ENCODE measurements at regions not wholly inside any gene's neighbourhood (a gene's known extent, or its start where the extent isn't known, plus 50 kb on each side); places are given as distances from the start of the nearest gene placed in this dataset.

DNA sequence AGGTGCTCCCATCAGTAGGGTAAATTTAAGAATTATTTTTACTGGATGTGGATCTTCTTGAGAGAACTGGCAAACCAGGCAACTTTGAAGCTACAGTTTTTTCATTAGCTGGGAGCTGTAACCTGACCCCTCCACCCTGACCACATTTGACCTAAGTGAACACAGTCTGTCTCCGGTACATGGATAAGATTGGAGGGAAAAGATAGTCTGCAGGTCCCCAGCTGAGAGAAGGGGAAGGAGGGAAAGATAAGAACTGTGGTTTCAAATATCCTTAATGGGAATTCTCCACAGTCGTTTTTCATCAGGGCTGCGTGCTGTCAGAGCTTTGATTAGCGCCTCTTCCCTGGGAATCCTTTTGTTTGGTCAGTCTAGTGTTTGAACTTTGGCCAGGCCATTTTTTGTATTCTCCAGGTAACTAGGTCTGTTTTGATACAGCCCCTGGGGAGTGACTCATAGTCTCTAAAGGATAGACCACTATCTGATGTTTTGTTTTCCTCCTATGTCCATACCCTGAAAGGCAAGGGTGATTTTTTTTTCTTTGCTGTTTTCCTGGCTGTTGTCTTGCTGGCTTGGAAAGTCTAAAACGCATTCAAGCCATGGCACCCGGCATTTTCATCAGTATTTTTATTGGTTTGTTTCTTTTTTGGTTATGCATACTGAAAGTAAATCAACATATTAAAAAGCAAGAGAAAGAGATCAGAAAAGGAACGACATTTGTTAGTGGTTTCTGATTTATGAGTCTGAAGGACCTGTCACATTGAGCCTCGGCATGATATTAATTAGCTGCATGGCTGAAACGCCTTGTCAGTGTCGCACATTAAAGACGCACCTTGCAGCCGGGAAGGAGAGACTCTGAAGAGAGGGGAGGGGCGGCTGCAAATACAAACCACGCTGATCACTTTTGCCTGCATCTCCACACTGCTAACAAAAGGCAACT is 183.4 kb upstream of the FN1 start:
- H3K4me3 ChIP-seq = no peak overlapping the region; the same call in 1 of the 2 replicates
- H2AFZ ChIP-seq (ENCODE audit: low read depth, low read length) = peak overlapping the region; percentile 87
- peak; percentile 86 for ATAC-seq
- peaks cover 3% of the 10 kb centered on the region for H3K9me3 ChIP-seq (replicated peaks; ENCODE audit: control insufficient read depth, insufficient read depth, low read depth, low read length)
- H3K9ac ChIP-seq (ENCODE audit: insufficient read depth in 1 of 2, low read depth in 2 of 2, low read length in 2 of 2) = peak overlapping the region in 1 of 2 experiments; percentile 56; a peak in 2 of 4 replicates
- no peaks in the 10 kb centered on the region for H3K79me2 ChIP-seq (ENCODE audit: control insufficient read depth, insufficient read depth, low read length)
- peaks cover 3 to 21% of the 10 kb centered on the region in 2 experiments; a peak in 4 of 5 replicates for H3K4me1 ChIP-seq (replicated peaks in 1 of 2; ENCODE audit: control insufficient read depth in 2 of 2, insufficient read depth in 2 of 2, low read length in 2 of 2)
- no peaks in the 10 kb centered on the region for H3K9me1 ChIP-seq (ENCODE audit: control insufficient read depth, insufficient read depth, low read length)
- under 1% methylated on average over 14 of the region's 14 CpGs for WGBS (ENCODE audit: insufficient coverage, low coverage, missing lambda C conversion rate)
- in situ Hi-C loops (cut with MboI) (no loop called here), intact Hi-C loops (cut with micrococcal nuclease) (loop anchor here (10.0 kb wide), 1 partner anchor 114 kb away; no protein-coding TSS in a partner anchor)
- H3K27me3 ChIP-seq (ENCODE audit: control insufficient read depth in 2 of 2, insufficient read depth in 2 of 2, low read length in 2 of 2) = no peaks in the 10 kb centered on the region
- ChIA-PET CTCF (ENCODE audit: low intra/inter-chr PET ratio) (interaction anchor here (0.6 kb wide), 1 partner anchor 187 kb away, joined by 8 read pairs; no protein-coding TSS in a partner anchor), POLR2A (interaction anchor here (0.6 to 1.1 kb wide), 2 partner anchors 10 to 368 kb away, joined by 3 to 5 read pairs; no protein-coding TSS in a partner anchor)
- H3K27ac ChIP-seq (ENCODE audit: extremely low read depth, low read depth, low read length) = peak overlapping the region; percentile 81
- peak overlapping the region; percentile 67 for H3K4me2 ChIP-seq (ENCODE audit: insufficient read depth, low read length)
- peak; percentile 94 for FAIRE-seq
- H4K20me1 ChIP-seq (replicated peaks; ENCODE audit: control insufficient read depth, insufficient read depth, low read length) = no peaks in the 10 kb centered on the region
- H3K36me3 ChIP-seq (ENCODE audit: control insufficient read depth, insufficient read depth, low read length) = no peaks in the 10 kb centered on the region
- BruUV-seq (replicated peaks) = no TSS peak
- DNase-seq (ENCODE audit: extremely low read depth in 1 of 4, low spot score in 3 of 4) = peak; percentile 70 to 85 (median 74)
- peak; percentile 89 for TF ChIP-seq GATAD2A (IDR thresholded peaks at IDR 0.05)
- TF ChIP-seq CREB1 (IDR thresholded peaks at IDR 0.05) = peak; percentile 86
- peak; percentile 82 for TF ChIP-seq CREB1 (CRISPR knock-in tag; IDR thresholded peaks at IDR 0.05)
- TF ChIP-seq ZNF12 (CRISPR knock-in tag; IDR thresholded peaks at IDR 0.05) = no peak
- peak; percentile 87 for TF ChIP-seq TAL1 (IDR thresholded peaks at IDR 0.05)
- no peak for TF ChIP-seq BRCA1 (IDR thresholded peaks at IDR 0.05)
- TF ChIP-seq BRCA1 (CRISPR knock-in tag; IDR thresholded peaks at IDR 0.05) = no peak
- peak; percentile 81 for TF ChIP-seq TCF3 (CRISPR knock-in tag; IDR thresholded peaks at IDR 0.05)
- TF ChIP-seq, protein P1, sequence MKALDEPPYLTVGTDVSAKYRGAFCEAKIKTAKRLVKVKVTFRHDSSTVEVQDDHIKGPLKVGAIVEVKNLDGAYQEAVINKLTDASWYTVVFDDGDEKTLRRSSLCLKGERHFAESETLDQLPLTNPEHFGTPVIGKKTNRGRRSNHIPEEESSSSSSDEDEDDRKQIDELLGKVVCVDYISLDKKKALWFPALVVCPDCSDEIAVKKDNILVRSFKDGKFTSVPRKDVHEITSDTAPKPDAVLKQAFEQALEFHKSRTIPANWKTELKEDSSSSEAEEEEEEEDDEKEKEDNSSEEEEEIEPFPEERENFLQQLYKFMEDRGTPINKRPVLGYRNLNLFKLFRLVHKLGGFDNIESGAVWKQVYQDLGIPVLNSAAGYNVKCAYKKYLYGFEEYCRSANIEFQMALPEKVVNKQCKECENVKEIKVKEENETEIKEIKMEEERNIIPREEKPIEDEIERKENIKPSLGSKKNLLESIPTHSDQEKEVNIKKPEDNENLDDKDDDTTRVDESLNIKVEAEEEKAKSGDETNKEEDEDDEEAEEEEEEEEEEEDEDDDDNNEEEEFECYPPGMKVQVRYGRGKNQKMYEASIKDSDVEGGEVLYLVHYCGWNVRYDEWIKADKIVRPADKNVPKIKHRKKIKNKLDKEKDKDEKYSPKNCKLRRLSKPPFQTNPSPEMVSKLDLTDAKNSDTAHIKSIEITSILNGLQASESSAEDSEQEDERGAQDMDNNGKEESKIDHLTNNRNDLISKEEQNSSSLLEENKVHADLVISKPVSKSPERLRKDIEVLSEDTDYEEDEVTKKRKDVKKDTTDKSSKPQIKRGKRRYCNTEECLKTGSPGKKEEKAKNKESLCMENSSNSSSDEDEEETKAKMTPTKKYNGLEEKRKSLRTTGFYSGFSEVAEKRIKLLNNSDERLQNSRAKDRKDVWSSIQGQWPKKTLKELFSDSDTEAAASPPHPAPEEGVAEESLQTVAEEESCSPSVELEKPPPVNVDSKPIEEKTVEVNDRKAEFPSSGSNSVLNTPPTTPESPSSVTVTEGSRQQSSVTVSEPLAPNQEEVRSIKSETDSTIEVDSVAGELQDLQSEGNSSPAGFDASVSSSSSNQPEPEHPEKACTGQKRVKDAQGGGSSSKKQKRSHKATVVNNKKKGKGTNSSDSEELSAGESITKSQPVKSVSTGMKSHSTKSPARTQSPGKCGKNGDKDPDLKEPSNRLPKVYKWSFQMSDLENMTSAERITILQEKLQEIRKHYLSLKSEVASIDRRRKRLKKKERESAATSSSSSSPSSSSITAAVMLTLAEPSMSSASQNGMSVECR (CRISPR knock-in tag; IDR thresholded peaks at IDR 0.05) = no peak
- TF ChIP-seq HDAC1 (IDR thresholded peaks at IDR 0.05) = peak in 1 of 2 experiments; percentile 94; a peak in 2 of 4 replicates
- no peak for TF ChIP-seq SP2 (IDR thresholded peaks at IDR 0.05; ENCODE audit: extremely low read depth, low read depth, low read length, poor library complexity, severe bottlenecking)
- TF ChIP-seq, protein P2, sequence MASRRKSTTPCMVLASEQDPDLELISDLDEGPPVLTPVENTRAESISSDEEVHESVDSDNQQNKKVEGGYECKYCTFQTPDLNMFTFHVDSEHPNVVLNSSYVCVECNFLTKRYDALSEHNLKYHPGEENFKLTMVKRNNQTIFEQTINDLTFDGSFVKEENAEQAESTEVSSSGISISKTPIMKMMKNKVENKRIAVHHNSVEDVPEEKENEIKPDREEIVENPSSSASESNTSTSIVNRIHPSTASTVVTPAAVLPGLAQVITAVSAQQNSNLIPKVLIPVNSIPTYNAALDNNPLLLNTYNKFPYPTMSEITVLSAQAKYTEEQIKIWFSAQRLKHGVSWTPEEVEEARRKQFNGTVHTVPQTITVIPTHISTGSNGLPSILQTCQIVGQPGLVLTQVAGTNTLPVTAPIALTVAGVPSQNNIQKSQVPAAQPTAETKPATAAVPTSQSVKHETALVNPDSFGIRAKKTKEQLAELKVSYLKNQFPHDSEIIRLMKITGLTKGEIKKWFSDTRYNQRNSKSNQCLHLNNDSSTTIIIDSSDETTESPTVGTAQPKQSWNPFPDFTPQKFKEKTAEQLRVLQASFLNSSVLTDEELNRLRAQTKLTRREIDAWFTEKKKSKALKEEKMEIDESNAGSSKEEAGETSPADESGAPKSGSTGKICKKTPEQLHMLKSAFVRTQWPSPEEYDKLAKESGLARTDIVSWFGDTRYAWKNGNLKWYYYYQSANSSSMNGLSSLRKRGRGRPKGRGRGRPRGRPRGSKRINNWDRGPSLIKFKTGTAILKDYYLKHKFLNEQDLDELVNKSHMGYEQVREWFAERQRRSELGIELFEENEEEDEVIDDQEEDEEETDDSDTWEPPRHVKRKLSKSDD (conservative IDR thresholded peaks at IDR 0.05; ENCODE audit: low read length) = 0 out of 2 replicates have a peak, but pooled peaks have one; percentile 18
- no peak for TF ChIP-seq IRF2 (CRISPR knock-in tag; IDR thresholded peaks at IDR 0.05)
- TF ChIP-seq, protein P3, sequence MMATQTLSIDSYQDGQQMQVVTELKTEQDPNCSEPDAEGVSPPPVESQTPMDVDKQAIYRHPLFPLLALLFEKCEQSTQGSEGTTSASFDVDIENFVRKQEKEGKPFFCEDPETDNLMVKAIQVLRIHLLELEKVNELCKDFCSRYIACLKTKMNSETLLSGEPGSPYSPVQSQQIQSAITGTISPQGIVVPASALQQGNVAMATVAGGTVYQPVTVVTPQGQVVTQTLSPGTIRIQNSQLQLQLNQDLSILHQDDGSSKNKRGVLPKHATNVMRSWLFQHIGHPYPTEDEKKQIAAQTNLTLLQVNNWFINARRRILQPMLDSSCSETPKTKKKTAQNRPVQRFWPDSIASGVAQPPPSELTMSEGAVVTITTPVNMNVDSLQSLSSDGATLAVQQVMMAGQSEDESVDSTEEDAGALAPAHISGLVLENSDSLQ (IDR thresholded peaks at IDR 0.05) = peak; percentile 86
